ENCODE measurements at regions not wholly inside any gene's neighbourhood (a gene's known extent, or its start where the extent isn't known, plus 50 kb on each side); places are given as distances from the start of the nearest gene placed in this dataset.

- Histone ChIP-seq H3K4me2 (ENCODE audit: low read length) (no peak overlapping the region), H2AFZ (ENCODE audit: low read depth, low read length) (no peak overlapping the region), H3K27ac (ENCODE audit: low read length) (no peak overlapping the region), H3K9me3 (ENCODE audit: low read length) (no peaks in the 10 kb centered on the region), H3F3A (ENCODE audit: insufficient read depth, low read length, poor library complexity, severe bottlenecking) (no peaks in the 10 kb centered on the region), H3K9ac (ENCODE audit: low read length) (no peak overlapping the region), H4K20me1 (ENCODE audit: insufficient read depth) (no peaks in the 10 kb centered on the region), H3K9me2 (ENCODE audit: insufficient read depth, low read length) (no peaks in the 10 kb centered on the region), H3K4me3 (ENCODE audit: low read length) (no peak overlapping the region), H3K36me3 (ENCODE audit: insufficient read depth, low read length) (no peaks in the 10 kb centered on the region), H3K79me2 (replicated peaks; ENCODE audit: insufficient read depth, low read length) (no peaks in the 10 kb centered on the region), H3K27me3 (ENCODE audit: insufficient read depth, low read depth, low read length) (no peaks in the 10 kb centered on the region)
- TF ChIP-seq POLR2AphosphoS5 (IDR thresholded peaks at IDR 0.05) (peak; percentile 18), RAD21 (conservative IDR thresholded peaks at IDR 0.05) (no peak)
Measured at GRCh38 chr1:30358500-30358899, 364.9 kb downstream of the MATN1 start.

DNA sequence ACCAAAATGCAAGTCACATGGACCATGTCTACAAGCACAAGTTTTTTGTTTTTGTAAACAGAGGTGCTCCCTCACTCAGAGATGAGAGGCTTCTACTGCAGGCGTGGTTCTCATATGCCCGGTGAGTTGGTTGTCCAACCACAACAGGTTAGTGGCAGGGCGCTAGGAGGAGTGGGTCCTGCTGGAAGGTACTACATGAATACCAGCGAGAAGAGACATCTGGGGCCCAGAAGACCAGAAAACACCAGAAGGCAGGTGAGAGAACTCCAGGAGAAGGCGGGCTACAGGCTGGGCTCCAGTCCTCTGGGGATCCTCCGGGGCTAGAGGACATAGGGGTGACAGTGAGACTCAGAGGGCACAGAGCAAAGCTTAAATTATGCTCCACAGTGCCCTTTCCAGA, 366.5 kb downstream of the MATN1 start:
- no peak overlapping the region for H3K4me3 ChIP-seq (ENCODE audit: low read length)
- no peaks in the 10 kb centered on the region for H3K27me3 ChIP-seq (ENCODE audit: insufficient read depth, low read depth, low read length)
- TF ChIP-seq RAD21 (conservative IDR thresholded peaks at IDR 0.05) = no peak
- no peak for TF ChIP-seq REST (IDR thresholded peaks at IDR 0.05; ENCODE audit: borderline replicate concordance)
- no peak for TF ChIP-seq POLR2AphosphoS5 (IDR thresholded peaks at IDR 0.05)
- no peak for TF ChIP-seq SMC3 (conservative IDR thresholded peaks at IDR 0.05; ENCODE audit: poor library complexity)
- TF ChIP-seq MXI1 (conservative IDR thresholded peaks at IDR 0.05; ENCODE audit: poor library complexity, severe bottlenecking) = no peak
- no peak for TF ChIP-seq EP300 (conservative IDR thresholded peaks at IDR 0.05; ENCODE audit: poor library complexity, severe bottlenecking)
- TF ChIP-seq TAF1 (IDR thresholded peaks at IDR 0.05; ENCODE audit: low read depth) = no peak
- TF ChIP-seq CTCF (IDR thresholded peaks at IDR 0.05; ENCODE audit: poor library complexity, severe bottlenecking) = no peak
- TF ChIP-seq EZH2 (IDR thresholded peaks at IDR 0.05; ENCODE audit: borderline replicate concordance, insufficient read depth, low read length, poor library complexity, severe bottlenecking) = no peak
- H2AFZ ChIP-seq (ENCODE audit: low read depth, low read length) = no peak overlapping the region
- H3K9me2 ChIP-seq (ENCODE audit: insufficient read depth, low read length) = no peaks in the 10 kb centered on the region
- no peak overlapping the region for H3K9ac ChIP-seq (ENCODE audit: low read length)
- H4K20me1 ChIP-seq (ENCODE audit: insufficient read depth) = no peaks in the 10 kb centered on the region
- H3F3A ChIP-seq (ENCODE audit: insufficient read depth, low read length, poor library complexity, severe bottlenecking) = no peaks in the 10 kb centered on the region
- no peak overlapping the region for H3K27ac ChIP-seq (ENCODE audit: low read length)
- no peaks in the 10 kb centered on the region for H3K36me3 ChIP-seq (ENCODE audit: insufficient read depth, low read length)
- H3K9me3 ChIP-seq (ENCODE audit: low read length) = no peaks in the 10 kb centered on the region
- no peak overlapping the region for H3K4me2 ChIP-seq (ENCODE audit: low read length)
- H3K79me2 ChIP-seq (replicated peaks; ENCODE audit: insufficient read depth, low read length) = no peaks in the 10 kb centered on the region

- no peak overlapping the region for H3K9ac ChIP-seq (ENCODE audit: low read length)
- H4K20me1 ChIP-seq (ENCODE audit: insufficient read depth) = no peaks in the 10 kb centered on the region
- H2AFZ ChIP-seq (ENCODE audit: low read depth, low read length) = no peak overlapping the region
- H3K27me3 ChIP-seq (ENCODE audit: insufficient read depth, low read depth, low read length) = no peaks in the 10 kb centered on the region
- no peak overlapping the region for H3K4me3 ChIP-seq (ENCODE audit: low read length)
- H3K36me3 ChIP-seq (ENCODE audit: insufficient read depth, low read length) = no peaks in the 10 kb centered on the region
- H3K9me3 ChIP-seq (ENCODE audit: low read length) = no peaks in the 10 kb centered on the region
- no peaks in the 10 kb centered on the region for H3F3A ChIP-seq (ENCODE audit: insufficient read depth, low read length, poor library complexity, severe bottlenecking)
- no peaks in the 10 kb centered on the region for H3K9me2 ChIP-seq (ENCODE audit: insufficient read depth, low read length)
- no peak overlapping the region for H3K27ac ChIP-seq (ENCODE audit: low read length)
- H3K4me2 ChIP-seq (ENCODE audit: low read length) = no peak overlapping the region
- no peaks in the 10 kb centered on the region for H3K79me2 ChIP-seq (replicated peaks; ENCODE audit: insufficient read depth, low read length)
- TF ChIP-seq EP300 (conservative IDR thresholded peaks at IDR 0.05; ENCODE audit: poor library complexity, severe bottlenecking) (no peak), EZH2 (IDR thresholded peaks at IDR 0.05; ENCODE audit: borderline replicate concordance, insufficient read depth, low read length, poor library complexity, severe bottlenecking) (no peak), SMC3 (conservative IDR thresholded peaks at IDR 0.05; ENCODE audit: poor library complexity) (no peak), TAF1 (IDR thresholded peaks at IDR 0.05; ENCODE audit: low read depth) (no peak), POLR2AphosphoS5 (IDR thresholded peaks at IDR 0.05) (no peak)
Measured at GRCh38 chr1:30354410-30354809, 369.0 kb downstream of the MATN1 start.

Measured in neural cell (in vitro differentiated cells).